IMR-90 (cell line): ENCODE measurements at regions not wholly inside any gene's neighbourhood (a gene's known extent, or its start where the extent isn't known, plus 50 kb on each side); places are given as distances from the start of the nearest gene placed in this dataset.

Source experiments
- MAFK ChIP-seq: IDR thresholded peaks from 2 replicates; pipeline ENCODE4 v1.6.1; 2012; ENCODE audit warnings: low read depth, low read length, improper control_type of control experiment
- NFE2L2 ChIP-seq: fragments of 150-350 bp; IDR thresholded peaks from 2 replicates; pipeline ENCODE4 v1.6.1; 2016; ENCODE audit warnings: low read depth, mild to moderate bottlenecking, low read length
- POLR2A ChIP-seq: IDR thresholded peaks from 2 replicates; pipeline ENCODE4 v1.6.1; 2012; ENCODE audit warnings: mild to moderate bottlenecking, low read depth, low read length
- RAD21 ChIP-seq: IDR thresholded peaks from 2 replicates; pipeline ENCODE4 v1.6.1; 2012; ENCODE audit warnings: low read length, improper control_type of control experiment
- RCOR1 ChIP-seq: IDR thresholded peaks from 2 replicates; pipeline ENCODE4 v1.6.1; 2012; ENCODE audit warnings: mild to moderate bottlenecking, low read length, improper control_type of control experiment; ENCODE audit not compliant: insufficient replicate concordance
- SMC3 ChIP-seq: fragments of 150-350 bp; IDR thresholded peaks from 2 replicates; pipeline ENCODE4 v1.6.1; 2016; ENCODE audit warnings: low read depth, mild to moderate bottlenecking, antibody characterized with exemption, low read length, moderate library complexity
- TF ChIP-seq, protein P1 (sequence below): conservative IDR thresholded peaks from 2 replicates; pipeline ENCODE4 v1.5.1; 2012; ENCODE audit warnings: mild to moderate bottlenecking, low read depth, low read length, improper control_type of control experiment

DNA sequence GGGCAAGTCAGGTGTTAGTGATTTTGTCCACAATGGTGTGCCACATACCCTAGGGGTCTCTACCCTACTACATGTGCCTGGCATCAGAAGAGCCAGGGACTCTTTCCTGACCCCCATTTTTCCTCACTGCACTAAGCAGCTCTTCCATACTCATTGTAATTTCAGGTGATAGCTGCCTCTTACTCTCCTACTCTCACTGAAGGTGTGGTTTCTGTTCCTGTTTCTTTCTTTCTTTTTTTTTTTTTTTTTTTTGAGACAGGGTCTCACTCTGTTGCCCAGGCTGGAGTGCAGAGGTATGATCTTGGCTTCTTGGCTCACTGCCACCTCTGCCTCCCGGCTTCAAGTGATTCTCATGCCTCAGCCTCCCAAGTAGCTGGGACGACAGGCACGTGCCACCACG is 164.9 kb upstream of the USP9X start:
- TF ChIP-seq, protein P1, sequence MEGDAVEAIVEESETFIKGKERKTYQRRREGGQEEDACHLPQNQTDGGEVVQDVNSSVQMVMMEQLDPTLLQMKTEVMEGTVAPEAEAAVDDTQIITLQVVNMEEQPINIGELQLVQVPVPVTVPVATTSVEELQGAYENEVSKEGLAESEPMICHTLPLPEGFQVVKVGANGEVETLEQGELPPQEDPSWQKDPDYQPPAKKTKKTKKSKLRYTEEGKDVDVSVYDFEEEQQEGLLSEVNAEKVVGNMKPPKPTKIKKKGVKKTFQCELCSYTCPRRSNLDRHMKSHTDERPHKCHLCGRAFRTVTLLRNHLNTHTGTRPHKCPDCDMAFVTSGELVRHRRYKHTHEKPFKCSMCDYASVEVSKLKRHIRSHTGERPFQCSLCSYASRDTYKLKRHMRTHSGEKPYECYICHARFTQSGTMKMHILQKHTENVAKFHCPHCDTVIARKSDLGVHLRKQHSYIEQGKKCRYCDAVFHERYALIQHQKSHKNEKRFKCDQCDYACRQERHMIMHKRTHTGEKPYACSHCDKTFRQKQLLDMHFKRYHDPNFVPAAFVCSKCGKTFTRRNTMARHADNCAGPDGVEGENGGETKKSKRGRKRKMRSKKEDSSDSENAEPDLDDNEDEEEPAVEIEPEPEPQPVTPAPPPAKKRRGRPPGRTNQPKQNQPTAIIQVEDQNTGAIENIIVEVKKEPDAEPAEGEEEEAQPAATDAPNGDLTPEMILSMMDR, result no peak
- TF ChIP-seq MAFK (no peak), POLR2A (no peak), RAD21 (no peak), SMC3 (no peak), RCOR1 (no peak), NFE2L2 (no peak)
